ENCODE measurements at regions not wholly inside any gene's neighbourhood (a gene's known extent, or its start where the extent isn't known, plus 50 kb on each side); places are given as distances from the start of the nearest gene placed in this dataset.

DNA sequence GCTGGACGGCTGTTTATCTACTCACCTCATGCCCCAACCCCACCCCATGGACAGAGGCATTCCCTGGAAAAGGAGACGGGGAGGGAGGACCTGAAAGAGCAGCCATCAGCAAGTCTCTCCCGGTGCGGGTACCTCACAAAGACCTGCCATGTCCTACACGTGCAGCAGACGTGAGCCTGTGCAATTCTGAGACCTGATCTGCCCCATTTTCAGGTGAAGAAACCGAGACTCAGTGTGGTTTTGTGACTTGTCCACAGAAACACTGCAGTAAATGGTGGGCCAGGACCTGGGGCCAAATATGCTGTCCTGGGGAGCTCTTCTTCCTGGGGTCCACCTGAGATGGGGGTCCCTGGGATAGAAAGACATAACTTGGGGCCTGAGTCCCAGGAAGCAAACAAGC, 137.0 kb upstream of the LINGO1 start:
- Mint-ChIP-seq H3K9me3 (ENCODE audit: insufficient read depth) (no peaks in the 10 kb centered on the region), H3K27ac (no peak overlapping the region), H3K4me3 (no peak overlapping the region), H3K27me3 (peaks cover 20% of the 10 kb centered on the region), H3K4me1 (no peaks in the 10 kb centered on the region)
- CTCF ChIA-PET: no interaction called here
- Histone ChIP-seq H3K27me3 (replicated peaks in 1 of 4; ENCODE audit: control extremely low read depth in 1 of 4, control insufficient read depth in 3 of 4, insufficient read depth in 4 of 4, low read length in 3 of 4) (peaks cover 0 to 5% (median 0%) of the 10 kb centered on the region in 4 experiments), H4K20me1 (ENCODE audit: control insufficient read depth, insufficient read depth, low read length, poor library complexity, severe bottlenecking) (no peaks in the 10 kb centered on the region), H3K79me2 (ENCODE audit: control insufficient read depth, insufficient read depth, low read length) (no peaks in the 10 kb centered on the region), H3K27ac (ENCODE audit: low read length in 2 of 2) (no peak overlapping the region), H3K9me3 (ENCODE audit: control extremely low read depth in 1 of 3, control insufficient read depth in 2 of 3, insufficient read depth in 1 of 3, low read length in 2 of 3) (no peaks in the 10 kb centered on the region), H3K4me1 (ENCODE audit: control insufficient read depth in 2 of 2, insufficient read depth in 2 of 2, low read length in 2 of 2) (no peaks in the 10 kb centered on the region), H3K4me2 (replicated peaks; ENCODE audit: low read depth, low read length, poor library complexity, severe bottlenecking) (no peak overlapping the region), H3K9ac (ENCODE audit: low read length) (no peak overlapping the region), H2AFZ (ENCODE audit: insufficient read depth, low read depth, low read length, poor library complexity, severe bottlenecking) (no peak overlapping the region), H3K36me3 (replicated peaks in 1 of 2; ENCODE audit: control extremely low read depth in 1 of 2, control insufficient read depth in 1 of 2, extremely low read depth in 1 of 2, insufficient read depth in 2 of 2, low read length in 1 of 2) (no peaks in the 10 kb centered on the region), H3K4me3 (ENCODE audit: control extremely low read depth in 1 of 5, extremely low read depth in 1 of 5, insufficient read depth in 1 of 5, low read depth in 2 of 5, low read length in 4 of 5) (no peak overlapping the region)
- no peak for ATAC-seq (ENCODE audit: low read depth)
- TF ChIP-seq, protein P1, sequence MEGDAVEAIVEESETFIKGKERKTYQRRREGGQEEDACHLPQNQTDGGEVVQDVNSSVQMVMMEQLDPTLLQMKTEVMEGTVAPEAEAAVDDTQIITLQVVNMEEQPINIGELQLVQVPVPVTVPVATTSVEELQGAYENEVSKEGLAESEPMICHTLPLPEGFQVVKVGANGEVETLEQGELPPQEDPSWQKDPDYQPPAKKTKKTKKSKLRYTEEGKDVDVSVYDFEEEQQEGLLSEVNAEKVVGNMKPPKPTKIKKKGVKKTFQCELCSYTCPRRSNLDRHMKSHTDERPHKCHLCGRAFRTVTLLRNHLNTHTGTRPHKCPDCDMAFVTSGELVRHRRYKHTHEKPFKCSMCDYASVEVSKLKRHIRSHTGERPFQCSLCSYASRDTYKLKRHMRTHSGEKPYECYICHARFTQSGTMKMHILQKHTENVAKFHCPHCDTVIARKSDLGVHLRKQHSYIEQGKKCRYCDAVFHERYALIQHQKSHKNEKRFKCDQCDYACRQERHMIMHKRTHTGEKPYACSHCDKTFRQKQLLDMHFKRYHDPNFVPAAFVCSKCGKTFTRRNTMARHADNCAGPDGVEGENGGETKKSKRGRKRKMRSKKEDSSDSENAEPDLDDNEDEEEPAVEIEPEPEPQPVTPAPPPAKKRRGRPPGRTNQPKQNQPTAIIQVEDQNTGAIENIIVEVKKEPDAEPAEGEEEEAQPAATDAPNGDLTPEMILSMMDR (IDR thresholded peaks at IDR 0.05): no peak
- TF ChIP-seq EZH2 (IDR thresholded peaks at IDR 0.05; ENCODE audit: borderline replicate concordance, insufficient read depth, low read depth, low read length, poor library complexity, severe bottlenecking): no peak
- intact Hi-C loops (cut with micrococcal nuclease): no loop called here
- POLR2A ChIA-PET: no interaction called here
- no peak for DNase-seq
- WGBS (ENCODE audit: insufficient coverage): 75% methylated on average over 5 of the region's 7 CpGs

DNA sequence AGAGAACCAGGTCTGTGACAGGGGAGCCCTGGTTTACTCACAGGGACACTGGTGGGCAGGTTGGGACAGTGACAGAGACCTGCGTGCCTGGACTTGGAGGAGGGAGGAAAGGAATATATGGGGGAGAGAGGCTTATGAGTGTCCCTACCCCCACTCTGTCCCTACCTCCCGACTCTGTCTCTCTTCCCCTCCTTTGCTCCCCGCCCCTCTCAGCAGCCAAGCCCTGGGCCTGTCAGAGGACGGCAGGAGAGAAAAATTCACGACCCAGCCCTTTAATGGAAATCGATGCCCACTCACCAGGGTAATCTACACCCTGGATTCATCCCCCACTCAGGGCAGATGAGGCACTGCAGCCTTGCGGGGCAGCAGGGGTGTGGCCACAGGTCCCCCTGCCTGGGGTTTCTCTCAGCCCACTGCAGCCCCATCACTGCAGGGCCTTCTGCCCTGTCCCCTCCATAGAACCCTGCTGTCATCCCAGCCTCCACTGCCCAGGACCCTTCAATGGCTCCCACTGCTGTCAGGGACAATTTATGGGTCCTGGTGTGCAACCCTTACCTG, 135.9 kb upstream of the LINGO1 start:
- no peaks in the 10 kb centered on the region for H3K4me1 Mint-ChIP-seq
- no peak overlapping the region for H3K27ac Mint-ChIP-seq
- H3K27me3 ChIP-seq (replicated peaks in 1 of 4; ENCODE audit: control extremely low read depth in 1 of 4, control insufficient read depth in 3 of 4, insufficient read depth in 4 of 4, low read length in 3 of 4): peaks cover 0 to 5% (median 0%) of the 10 kb centered on the region in 4 experiments
- H3K4me3 ChIP-seq (ENCODE audit: control extremely low read depth in 1 of 5, extremely low read depth in 1 of 5, insufficient read depth in 1 of 5, low read depth in 2 of 5, low read length in 4 of 5): no peak overlapping the region
- no peaks in the 10 kb centered on the region for H3K9me3 ChIP-seq (ENCODE audit: control extremely low read depth in 1 of 3, control insufficient read depth in 2 of 3, insufficient read depth in 1 of 3, low read length in 2 of 3)
- no peak overlapping the region for H2AFZ ChIP-seq (ENCODE audit: insufficient read depth, low read depth, low read length, poor library complexity, severe bottlenecking)
- no peaks in the 10 kb centered on the region for H3K79me2 ChIP-seq (ENCODE audit: control insufficient read depth, insufficient read depth, low read length)
- no peak overlapping the region for H3K27ac ChIP-seq (ENCODE audit: low read length in 2 of 2)
- CTCF ChIA-PET: no interaction called here
- 44% methylated on average over 6 of the region's 7 CpGs for WGBS (ENCODE audit: insufficient coverage)
- no peaks in the 10 kb centered on the region for H3K9me3 Mint-ChIP-seq (ENCODE audit: insufficient read depth)
- no peaks in the 10 kb centered on the region for H4K20me1 ChIP-seq (ENCODE audit: control insufficient read depth, insufficient read depth, low read length, poor library complexity, severe bottlenecking)
- H3K27me3 Mint-ChIP-seq: peaks cover 27% of the 10 kb centered on the region
- no peak for ATAC-seq (ENCODE audit: low read depth)
- POLR2A ChIA-PET: no interaction called here
- H3K4me3 Mint-ChIP-seq: no peak overlapping the region
- H3K4me2 ChIP-seq (replicated peaks; ENCODE audit: low read depth, low read length, poor library complexity, severe bottlenecking): no peak overlapping the region
- no peaks in the 10 kb centered on the region for H3K36me3 ChIP-seq (replicated peaks in 1 of 2; ENCODE audit: control extremely low read depth in 1 of 2, control insufficient read depth in 1 of 2, extremely low read depth in 1 of 2, insufficient read depth in 2 of 2, low read length in 1 of 2)
- intact Hi-C loops (cut with micrococcal nuclease): no loop called here
- no peak for TF ChIP-seq EZH2 (IDR thresholded peaks at IDR 0.05; ENCODE audit: borderline replicate concordance, insufficient read depth, low read depth, low read length, poor library complexity, severe bottlenecking)
- TF ChIP-seq, protein P1 (IDR thresholded peaks at IDR 0.05): no peak
- H3K9ac ChIP-seq (ENCODE audit: low read length): no peak overlapping the region
- DNase-seq: no peak
- no peaks in the 10 kb centered on the region for H3K4me1 ChIP-seq (ENCODE audit: control insufficient read depth in 2 of 2, insufficient read depth in 2 of 2, low read length in 2 of 2)

Measured in B cell (primary cell).